ENCODE measurements at regions not wholly inside any gene's neighbourhood (a gene's known extent, or its start where the extent isn't known, plus 50 kb on each side); places are given as distances from the start of the nearest gene placed in this dataset.
"Not testable (repeated sequence)": the region's sequence is repeated elsewhere in the genome, so short reads cannot be mapped to it uniquely, and the experiment has no call there.

DNA sequence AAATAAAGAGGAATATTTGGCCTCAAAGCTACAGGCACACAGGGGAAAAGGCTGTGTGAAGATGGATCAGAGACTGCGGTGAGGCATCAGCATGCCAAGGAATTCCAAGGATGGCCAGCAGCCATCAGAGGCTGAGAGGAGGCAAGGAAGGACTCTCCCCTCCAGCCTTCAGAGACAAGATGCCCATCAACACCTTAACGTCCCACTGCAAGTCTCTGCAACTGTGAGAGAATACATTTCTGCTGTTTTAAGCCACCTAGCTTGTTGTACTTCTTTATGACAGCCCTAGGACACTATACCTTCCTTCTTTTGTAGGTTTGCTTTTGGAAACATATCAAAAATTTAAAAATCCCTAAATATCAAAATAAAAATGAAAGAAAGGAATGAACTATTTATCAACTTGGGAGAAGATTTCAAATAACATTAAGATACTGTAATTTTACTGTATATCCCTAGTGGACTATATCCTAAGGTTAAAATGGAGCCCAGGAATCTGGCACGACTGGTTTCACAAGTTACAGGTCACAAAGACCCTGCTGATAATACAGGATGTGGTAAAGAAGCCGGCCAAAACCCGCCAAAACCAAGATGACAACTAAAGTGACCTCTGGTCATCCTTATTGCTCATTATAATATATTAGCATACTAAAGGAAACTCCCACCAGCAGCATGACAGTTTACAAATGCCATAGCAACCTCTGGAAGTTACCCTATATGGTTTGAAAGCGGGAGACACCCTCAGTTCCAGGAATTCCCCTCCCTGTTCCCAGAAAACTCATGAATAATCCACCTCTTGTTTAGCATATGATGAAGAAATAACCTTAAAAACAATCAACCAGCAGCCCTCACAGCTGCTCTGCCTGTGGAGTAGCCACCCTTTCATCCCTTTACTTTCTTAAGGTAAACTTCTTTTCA lies 185.2 kb downstream of the AVL9 start:
- DNase-seq = no peak

DNA sequence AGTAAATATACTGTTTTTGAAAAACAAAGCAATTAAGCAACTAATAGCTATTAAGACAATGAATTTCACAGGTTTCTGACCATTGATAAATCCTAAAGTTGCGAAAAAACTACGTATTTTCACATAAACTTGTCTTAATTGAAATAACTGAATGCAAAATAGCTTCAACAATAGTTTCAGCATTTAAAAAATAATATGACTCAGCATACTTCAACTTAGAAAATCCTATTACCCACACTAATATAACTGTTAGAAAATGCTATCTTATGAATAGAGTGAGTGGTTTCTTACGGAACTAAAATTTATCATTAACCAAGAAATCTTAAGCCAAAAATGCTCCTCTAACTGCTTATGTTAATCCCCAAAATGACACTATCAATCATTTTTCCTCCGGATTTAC lies 183.9 kb downstream of the AVL9 start:
- no peak for DNase-seq

DNA sequence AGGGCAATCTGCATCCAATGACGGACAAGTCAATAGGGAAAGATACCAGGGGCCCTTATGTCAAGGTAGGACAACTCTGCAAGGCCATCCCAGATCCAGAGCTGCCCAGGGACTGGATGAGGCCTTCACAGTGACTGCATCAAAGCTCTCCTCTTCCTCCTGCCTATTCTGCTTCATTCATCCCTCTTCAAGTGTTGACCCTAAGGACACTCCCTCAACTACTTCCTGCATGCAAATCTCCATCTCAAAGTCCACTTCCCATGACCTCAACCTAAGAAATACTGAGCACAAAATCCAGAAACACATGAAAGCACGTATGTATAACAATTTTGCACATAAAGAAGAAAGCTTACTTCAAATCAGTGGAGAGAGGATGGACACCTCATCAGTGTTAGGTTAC lies 182.3 kb downstream of the AVL9 start:
- DNase-seq = no peak

DNA sequence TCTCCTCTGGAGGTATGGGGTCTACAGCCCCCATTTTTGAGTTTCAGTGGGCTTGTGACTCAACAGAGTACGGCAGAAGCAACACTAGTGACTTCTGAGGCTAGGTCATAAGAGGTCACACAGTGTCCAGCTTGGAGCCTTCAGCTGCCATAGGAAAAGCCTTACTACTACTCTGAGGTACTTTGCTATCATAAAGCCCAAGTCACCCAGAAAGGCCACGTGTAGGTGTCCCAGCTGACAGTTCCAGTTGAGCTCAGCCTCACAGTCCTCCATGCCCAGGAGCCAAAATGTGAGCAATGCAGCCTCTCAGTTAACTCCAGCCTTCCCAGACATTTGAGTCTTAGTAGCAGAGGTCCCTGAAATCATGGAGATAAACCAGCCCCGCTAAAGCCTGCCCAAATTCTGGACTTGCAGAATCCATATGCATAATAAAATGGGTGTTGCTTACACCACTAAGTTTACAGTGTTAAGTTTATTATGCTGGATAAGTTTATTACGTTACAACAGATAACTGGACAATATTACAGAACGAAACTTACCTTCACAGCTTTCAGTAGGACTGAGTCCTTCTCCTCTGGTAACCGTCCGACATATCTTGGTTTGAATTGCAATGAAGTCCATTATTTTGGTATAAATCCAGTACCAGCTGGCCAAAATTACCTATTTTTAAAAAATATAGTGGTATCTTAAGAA lies 181.1 kb downstream of the AVL9 start:
- no peak for DNase-seq

DNA sequence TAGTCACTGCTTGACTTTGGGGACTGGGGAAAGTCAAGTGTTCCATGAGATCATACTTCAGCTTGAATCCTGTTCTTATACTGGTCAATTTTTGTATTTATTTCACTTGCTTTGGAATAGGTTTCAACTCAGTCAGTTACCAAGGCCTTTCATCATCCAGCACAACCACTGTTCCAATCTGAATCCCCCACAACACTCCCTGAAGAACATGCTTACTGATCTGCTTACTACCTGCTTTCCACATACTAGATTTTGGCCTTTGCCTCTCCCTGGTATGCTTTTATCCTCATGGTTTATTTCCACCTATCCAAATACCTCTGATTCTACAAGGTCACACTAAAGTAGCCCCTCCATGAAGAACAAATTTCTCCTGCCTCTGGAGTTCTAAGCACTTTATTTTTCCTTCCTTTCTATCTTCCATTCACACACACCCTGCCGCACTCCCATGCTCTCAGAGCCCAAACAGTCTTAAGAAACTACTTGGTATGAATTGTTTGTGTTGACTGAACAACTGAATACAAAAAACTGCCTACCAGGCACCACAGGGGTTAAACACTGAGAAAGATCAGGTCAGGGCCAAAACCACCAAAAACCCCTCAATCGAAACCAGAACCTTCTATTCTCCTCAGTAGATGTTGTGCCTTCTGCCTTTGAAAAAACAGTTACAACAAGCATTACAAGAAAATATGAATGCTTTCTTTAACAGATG lies 178.1 kb downstream of the AVL9 start:
- DNase-seq = no peak

DNA sequence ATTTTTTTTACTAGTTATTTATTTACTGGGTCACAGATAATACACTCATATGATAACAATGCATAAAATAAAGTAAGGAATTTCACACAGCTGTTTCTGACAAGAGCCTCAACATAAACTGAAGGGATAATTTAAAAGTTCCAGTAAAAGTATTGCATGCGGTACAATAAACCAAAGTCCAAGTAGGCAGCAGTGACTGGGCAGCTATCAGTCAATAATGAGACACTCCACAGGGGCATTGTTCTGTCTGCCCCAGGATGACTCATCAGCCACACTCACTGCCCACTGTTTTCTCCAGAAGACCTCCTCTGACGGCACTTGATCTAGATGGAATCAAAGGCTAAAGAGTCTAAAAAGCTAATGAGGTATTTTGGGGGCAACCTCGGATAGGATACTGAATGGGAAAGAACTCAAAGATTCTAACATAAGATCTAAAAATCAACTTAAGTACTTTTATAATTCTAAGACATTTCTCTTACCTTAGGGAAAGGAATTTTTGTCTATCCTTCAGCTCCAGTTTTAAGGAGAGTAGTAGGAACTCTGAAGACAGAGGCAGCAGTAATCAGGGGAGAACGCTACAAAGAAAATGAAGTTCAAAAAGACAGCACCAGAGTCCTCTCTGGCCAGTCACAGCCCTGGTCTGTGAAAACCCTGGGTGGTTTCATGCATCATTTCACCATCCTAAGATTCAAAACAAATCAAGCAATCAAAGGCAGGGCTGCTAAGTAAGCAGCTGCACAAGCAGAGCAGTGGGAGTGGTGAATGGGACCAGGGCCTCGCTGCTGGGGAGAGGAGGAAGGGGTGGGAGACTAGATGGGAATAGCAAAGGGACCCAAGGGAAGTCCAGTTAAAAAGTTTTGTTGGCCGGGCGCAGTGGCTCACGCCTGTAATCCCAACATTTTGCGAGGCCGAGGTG lies 175.1 kb downstream of the AVL9 start:
- no peak for DNase-seq

DNA sequence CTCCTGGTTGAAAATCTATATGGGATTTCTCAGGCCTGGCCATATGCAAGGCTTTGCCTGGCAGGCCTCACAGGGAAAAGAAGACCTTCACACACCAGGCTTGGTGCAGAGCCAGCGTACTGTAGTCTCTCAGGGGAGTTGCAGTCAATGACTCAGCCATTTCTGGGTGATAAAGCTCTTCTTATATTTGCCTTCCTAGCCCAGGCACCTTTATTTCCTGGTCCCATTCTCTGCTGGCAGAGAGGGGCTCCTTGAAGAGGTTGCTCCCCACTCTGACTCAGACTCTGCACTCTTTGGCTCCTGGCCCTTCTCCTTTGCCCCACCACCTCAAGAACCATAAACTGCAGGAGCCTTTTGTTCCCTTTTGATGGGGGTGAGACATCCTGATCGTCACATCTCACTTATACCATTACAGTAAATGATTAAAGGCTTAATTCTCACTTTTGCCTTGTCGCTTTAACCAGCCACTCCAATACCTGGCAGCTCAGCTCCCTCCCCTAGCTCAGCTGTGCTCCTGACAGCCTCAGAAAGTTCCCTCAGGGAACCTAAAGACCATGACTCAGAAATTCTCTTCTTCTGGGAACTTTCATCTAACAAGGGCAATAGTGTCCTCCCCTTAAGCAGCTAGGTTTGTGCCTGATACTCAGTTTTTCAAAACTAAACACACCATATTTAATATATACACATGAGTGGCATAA lies 174.0 kb downstream of the AVL9 start:
- not testable (repeated sequence) for DNase-seq

DNA sequence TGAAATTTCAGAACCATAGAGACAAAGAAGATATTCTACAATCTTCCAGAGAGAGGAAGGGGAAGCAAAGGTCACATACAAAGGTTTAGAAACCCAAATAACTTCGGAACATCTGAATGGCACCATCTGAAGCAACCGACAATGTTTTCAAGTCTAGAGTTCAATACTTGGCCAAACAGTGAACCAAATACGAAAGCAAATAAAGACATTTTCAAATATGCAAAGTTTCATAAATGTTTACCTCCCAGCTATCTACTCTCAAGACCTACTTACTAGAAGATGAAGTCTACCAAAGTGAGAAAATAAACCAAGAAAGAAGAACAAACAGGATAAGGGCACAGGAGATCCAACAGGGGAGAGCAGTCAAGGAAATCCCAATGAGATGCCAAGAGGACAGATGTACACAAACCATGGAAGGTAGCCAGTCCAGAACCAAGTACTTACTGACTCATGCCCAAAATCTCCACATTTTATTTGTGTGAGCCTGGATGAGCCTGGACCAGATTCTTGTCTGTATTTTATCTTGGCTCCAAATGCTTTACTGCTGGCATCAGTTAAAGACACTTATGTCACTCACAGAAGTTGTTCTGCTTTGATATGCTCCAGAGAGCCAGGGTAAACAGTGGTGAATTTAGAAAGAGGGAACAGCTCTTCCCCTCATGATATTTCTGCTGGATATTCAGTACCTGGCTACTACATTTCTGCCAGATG lies 173.3 kb downstream of the AVL9 start:
- not testable (repeated sequence) for DNase-seq

DNA sequence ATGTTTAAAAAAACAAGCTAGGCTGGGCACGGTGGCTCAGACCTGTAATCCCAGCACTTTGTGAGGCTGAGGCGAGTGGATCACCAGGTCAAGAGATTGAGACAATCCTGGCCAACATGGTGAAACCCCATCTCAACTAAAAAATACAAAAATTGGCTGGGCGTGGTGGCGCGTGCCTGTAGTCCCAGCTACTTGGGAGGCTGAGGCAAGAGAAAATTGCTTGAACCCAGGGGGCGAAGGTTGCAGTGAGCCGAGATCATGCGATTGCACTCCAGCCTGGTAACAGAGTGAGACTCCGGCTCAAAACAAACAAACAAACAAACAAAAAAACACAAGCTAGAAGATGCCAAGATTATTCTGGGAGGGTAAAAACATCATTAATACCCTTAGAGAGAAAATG lies 172.3 kb downstream of the AVL9 start:
- not testable (repeated sequence) for DNase-seq

DNA sequence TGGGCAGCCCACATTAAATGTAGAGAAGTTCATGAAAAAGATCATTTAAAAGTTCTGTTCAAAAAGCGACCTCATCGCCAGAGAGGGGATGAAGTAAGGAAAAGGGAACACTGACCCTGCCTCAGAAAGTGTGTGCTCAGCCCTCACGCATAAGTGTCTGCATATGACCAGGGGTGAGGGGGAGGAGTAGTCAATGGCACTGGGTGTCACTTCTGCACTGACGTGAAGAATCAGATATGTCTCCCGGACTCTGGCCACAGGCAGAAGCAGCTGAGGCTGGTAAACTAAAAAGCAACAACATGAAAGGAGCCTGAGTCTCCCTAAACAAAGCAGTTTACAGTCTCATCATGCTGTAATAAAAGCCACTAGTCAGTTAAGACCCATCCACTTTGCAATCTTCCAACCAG lies 168.5 kb downstream of the AVL9 start:
- not testable (repeated sequence) for DNase-seq

DNA sequence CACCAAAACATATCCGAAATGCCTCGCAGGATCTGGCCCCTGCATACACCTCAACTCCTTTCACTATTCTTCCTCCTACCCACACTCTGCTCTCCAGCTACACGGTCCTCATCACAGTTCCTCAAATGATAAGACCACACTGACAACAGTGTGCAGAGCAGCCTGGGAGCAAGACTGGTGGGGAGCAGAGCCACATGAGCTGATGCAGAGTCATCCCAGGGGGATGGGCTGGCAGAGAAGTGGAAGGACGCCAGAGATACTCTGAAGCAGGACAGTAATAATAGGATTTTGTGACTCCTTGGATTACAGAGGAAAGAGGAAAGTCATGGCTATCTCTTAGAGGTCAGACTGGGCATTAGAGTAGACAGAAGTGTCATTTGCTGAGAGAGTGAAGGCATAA lies 167.2 kb downstream of the AVL9 start:
- DNase-seq = not testable (repeated sequence)

DNA sequence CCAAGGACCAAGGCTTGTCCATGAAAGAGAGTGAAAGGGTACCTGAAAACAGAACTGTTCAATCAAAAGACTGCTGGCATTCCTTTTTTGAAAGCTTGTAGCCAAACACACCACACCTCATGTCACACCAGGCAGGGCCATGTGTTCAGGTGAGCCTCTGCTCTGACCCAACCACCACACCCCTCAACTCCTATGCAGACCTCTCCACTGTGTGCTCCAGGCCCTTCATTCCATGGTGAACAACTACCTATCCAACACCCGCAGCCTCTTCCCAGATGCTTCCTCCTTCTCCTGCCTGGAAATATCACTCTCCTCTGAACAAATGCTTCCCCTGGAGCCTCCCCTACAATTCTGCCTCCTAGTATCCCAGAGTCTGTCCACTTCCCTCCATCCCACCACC lies 166.6 kb downstream of the AVL9 start:
- DNase-seq = no peak

DNA sequence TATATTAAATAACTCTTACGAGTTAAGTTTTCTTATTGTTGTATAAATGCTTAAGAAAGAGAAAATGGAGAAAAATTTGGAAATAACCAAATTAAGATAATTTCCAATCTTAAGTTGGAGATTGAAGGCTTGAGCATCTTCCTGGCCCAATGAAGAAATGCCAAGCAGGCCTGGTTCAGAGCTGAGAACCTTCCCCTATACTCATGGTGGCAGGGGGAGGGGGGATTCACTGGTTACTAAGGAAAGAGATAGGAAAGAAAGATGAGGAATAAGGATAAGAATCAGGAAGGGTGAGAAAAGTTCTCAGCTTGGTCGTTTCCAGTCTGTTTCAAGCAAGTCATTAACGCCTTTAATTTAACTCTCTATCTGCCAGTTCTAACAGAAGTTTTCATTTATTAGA lies 166.2 kb downstream of the AVL9 start:
- no peak for DNase-seq

DNA sequence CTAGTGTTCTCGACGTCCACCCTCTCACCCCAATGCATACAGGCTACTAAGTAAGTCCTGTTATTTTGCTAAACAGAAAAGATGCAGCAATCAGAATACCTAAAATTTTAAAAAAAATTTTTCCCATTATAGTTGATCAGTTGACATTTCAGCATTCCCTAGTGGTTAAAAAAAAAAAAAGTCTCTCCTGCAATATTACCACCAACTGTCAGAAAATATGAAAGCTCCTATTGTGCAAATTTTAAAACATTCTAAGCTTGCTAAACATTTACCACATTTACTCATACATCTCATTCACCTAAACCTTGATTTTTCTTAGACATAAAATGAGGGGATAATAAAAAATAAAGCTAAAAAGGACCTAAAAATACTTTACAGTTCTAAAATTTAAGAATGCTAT lies 165.6 kb downstream of the AVL9 start:
- no peak for DNase-seq

DNA sequence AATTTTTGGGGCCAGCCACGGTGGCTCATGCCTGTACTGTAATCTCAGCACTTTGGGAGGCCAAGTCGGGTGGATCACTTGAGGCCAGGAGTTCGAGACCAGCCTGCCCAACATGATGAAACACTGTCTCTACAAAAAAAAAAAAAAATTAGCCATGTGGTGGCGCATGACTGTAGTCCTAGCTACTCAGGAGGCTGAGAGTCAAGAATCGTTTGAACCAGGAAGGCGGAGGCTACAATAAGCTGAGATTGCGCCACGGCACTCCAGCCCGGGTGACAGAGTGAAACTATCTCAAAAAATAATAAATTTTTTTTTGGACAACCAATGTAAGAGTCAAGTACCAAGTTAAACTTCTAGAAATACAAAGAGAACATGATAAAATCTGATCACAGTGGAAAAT lies 164.6 kb downstream of the AVL9 start:
- no peak for DNase-seq

DNA sequence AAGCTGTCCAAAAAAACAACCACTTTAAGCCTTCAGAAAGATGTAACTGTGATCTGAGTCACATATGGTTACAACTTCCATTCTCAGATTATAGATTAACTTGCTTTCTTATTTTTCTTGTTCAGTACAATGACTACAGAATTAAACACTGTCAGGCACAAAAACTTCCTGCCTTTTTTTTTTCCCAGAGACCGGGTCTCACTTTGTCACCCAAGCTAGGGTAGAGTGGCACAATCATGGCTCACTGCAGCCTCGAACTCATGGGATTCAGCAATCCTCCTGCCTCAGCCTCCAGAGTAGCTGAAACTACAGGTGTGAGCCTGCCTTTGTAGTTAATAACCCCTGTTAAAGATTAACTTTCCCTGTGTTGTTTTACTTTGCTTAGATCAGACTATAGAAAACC lies 163.2 kb downstream of the AVL9 start:
- no peak for DNase-seq

DNA sequence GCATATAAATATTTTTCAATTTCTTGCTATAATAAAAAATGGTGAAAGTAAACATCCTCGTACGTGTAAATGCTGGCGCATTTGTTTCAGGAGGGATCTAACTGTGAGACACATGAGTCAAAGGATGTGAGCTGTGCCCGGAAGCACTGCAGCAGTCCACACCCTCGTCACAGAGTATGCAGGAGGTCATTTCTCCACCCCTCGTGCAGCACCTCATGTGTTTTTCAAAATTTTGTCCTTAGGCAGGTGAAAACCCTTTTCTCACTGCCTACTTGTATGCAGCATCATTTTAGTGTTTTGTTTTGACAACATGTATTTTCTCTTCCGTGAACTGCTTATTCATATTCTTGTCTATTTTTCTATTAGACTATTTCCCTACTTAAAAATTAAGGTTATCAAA lies 162.7 kb downstream of the AVL9 start:
- DNase-seq = no peak

DNA sequence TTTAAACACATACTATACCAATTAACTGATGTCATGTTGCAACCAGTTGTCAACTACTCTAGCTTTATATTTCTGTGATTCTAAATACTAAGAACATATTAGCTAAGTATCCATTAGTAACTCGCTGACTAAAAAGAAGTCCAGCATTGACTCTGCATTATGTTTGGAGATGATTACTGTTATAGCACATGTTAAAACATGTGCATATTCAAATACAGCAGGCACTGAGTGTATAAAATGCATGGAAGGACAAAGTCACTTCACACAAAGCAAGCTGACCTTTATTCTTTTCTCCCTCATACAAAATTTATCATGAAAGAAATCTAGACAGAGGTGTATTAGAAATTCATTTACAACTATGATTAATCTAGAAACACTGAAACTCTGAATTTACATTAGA lies 159.3 kb downstream of the AVL9 start:
- not testable (repeated sequence) for DNase-seq

DNA sequence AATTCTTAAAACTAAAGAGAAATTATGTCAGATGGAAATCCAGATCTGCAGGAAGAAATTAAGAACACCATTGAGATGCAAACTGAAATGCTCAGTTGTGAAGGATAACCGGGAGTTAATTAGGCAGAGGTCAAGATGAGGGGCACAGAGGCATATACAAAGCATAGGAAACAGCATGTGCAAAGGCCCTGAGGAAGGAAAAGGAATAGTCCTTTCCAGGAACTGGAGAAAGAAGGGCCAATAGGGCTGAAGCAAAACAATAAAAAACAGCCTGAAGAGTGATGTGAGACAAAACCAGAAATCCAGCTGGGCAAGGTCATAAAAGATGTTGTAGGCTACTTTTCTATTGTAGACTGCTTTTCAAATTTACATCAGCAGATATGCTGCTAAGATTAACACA lies 155.1 kb downstream of the AVL9 start:
- DNase-seq = not testable (repeated sequence)

DNA sequence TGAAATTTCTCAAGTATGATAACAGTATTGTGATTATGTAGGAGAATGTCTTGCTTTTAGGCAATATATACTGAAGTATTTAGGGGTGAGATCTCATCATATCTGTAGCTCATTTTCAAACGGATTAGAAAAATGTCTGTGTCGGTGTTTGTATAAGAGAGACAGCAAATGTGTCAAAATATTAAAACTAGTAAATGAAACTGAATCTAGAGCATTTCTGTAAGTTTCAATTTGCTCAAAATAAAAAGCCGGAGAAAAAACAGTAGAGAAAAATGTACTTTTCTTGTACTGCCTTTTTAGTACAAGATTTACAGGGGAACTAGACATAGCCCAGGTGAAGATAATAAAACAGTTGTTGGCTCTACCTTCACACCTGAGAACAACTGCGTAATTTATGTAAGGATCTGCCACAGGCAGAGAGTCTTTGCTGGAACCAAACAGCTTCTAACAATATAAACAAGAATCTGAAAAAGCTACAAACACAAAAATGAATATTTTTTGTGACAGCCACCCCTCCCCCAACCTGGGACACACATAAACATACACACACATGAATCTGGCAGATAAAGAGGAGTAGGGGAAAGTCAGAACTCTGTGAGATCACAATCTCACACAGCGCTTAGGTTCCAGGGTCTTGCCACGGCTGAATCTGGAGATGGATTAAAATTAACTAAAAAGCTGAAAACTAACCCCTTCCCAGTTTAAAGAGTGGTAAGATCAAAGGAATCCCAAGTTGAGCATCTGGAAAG lies 153.3 kb downstream of the AVL9 start:
- DNase-seq = no peak
